HG02870 (cell line): ENCODE measurements at regions not wholly inside any gene's neighbourhood (a gene's known extent, or its start where the extent isn't known, plus 50 kb on each side); places are given as distances from the start of the nearest gene placed in this dataset.
A peak's percentile ranks its signal among the peaks of the same experiment; 100 is the strongest.
"Not testable (repeated sequence)": the region's sequence is repeated elsewhere in the genome, so short reads cannot be mapped to it uniquely, and the experiment has no call there.

Experiments used
- ATAC-seq: cut with Tn5 transposase; IDR thresholded peaks from one replicate; pipeline ENCODE4 v1.9.1; 2021; ENCODE audit warnings: mild to moderate bottlenecking, moderate library complexity; ENCODE audit not compliant: unreplicated experiment

GRCh38 chr10:11691319-11691755 is 50.8 kb upstream of the ECHDC3 start:
- ATAC-seq: no peak

GRCh38 chr10:11689945-11690736 is 52.0 kb upstream of the ECHDC3 start:
- no peak for ATAC-seq

GRCh38 chr10:11688448-11688795 is 53.8 kb upstream of the ECHDC3 start:
- not testable (repeated sequence) for ATAC-seq

- ATAC-seq: no peak
These were observed 54.3 kb upstream of the ECHDC3 start for GRCh38 chr10:11687779-11688447.

- ATAC-seq: no peak
These were observed 54.8 kb upstream of the ECHDC3 start for GRCh38 chr10:11687357-11687771.

- no peak for ATAC-seq
These were observed 56.4 kb upstream of the ECHDC3 start for GRCh38 chr10:11685787-11686218.

- ATAC-seq: peak; percentile 71
These were observed 57.2 kb upstream of the ECHDC3 start for GRCh38 chr10:11684717-11685645.

GRCh38 chr10:11684341-11684716 is 57.9 kb upstream of the ECHDC3 start:
- ATAC-seq: peak; percentile 8

- ATAC-seq: no peak
These were observed 58.5 kb upstream of the ECHDC3 start for GRCh38 chr10:11683529-11684320.

- ATAC-seq: no peak
These were observed 59.3 kb upstream of the ECHDC3 start for GRCh38 chr10:11682851-11683250.

- no peak for ATAC-seq
These were observed 59.9 kb upstream of the ECHDC3 start for GRCh38 chr10:11682267-11682683.

- ATAC-seq: no peak
These were observed 61.7 kb upstream of the ECHDC3 start for GRCh38 chr10:11680496-11680895.

GRCh38 chr10:11679946-11680345 is 62.2 kb upstream of the ECHDC3 start:
- ATAC-seq: no peak

- peak; percentile 93 for ATAC-seq
These were observed 63.9 kb upstream of the ECHDC3 start for GRCh38 chr10:11678074-11678793.

- peak; percentile 22 for ATAC-seq
These were observed 64.7 kb upstream of the ECHDC3 start for GRCh38 chr10:11677480-11677879.

- no peak for ATAC-seq
These were observed 62.2 kb upstream of the USP6NL start for GRCh38 chr10:11673346-11674280.

- no peak for ATAC-seq
These were observed 61.4 kb upstream of the USP6NL start for GRCh38 chr10:11672836-11673235.

- ATAC-seq: no peak
These were observed 58.9 kb upstream of the USP6NL start for GRCh38 chr10:11670381-11670780.
